ENCODE measurements at regions not wholly inside any gene's neighbourhood (a gene's known extent, or its start where the extent isn't known, plus 50 kb on each side); places are given as distances from the start of the nearest gene placed in this dataset.

DNA sequence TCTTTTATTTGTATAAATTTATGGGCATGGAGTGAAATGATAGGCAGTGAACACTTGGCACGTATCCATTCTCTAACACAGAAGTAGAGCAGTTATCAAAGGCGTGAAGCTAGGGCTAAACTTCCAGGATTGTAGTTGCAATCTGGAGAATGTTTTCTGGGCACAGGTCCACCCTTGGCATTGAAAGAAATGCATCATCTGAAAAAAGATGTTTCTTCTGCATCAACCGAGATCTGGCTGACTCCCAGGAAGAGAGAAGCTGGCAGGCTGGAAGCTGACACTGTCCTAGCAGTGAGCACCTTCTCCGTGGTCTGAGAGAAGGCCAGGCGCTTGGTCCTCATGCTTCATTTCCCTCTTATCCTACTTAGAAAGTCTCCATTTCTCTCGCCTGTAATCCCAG is 600.0 kb downstream of the BRD1 start:
- no peak overlapping the region for H3K4me3 ChIP-seq
- intact Hi-C loops (cut with DNase I), result no loop called here
- WGBS, 2 donors, result 61 to 86% methylated on average over 6 of the region's 6 CpGs
- no peak overlapping the region for H3K27ac ChIP-seq
- no peak for TF ChIP-seq EP300 (IDR thresholded peaks at IDR 0.05)
- TF ChIP-seq, protein P1, sequence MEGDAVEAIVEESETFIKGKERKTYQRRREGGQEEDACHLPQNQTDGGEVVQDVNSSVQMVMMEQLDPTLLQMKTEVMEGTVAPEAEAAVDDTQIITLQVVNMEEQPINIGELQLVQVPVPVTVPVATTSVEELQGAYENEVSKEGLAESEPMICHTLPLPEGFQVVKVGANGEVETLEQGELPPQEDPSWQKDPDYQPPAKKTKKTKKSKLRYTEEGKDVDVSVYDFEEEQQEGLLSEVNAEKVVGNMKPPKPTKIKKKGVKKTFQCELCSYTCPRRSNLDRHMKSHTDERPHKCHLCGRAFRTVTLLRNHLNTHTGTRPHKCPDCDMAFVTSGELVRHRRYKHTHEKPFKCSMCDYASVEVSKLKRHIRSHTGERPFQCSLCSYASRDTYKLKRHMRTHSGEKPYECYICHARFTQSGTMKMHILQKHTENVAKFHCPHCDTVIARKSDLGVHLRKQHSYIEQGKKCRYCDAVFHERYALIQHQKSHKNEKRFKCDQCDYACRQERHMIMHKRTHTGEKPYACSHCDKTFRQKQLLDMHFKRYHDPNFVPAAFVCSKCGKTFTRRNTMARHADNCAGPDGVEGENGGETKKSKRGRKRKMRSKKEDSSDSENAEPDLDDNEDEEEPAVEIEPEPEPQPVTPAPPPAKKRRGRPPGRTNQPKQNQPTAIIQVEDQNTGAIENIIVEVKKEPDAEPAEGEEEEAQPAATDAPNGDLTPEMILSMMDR (IDR thresholded peaks at IDR 0.05), result no peak
- TF ChIP-seq POLR2AphosphoS5 (IDR thresholded peaks at IDR 0.05), result no peak
- no peak for TF ChIP-seq POLR2A (IDR thresholded peaks at IDR 0.05)
- no peaks in the 10 kb centered on the region for H3K9me3 ChIP-seq
- H3K36me3 ChIP-seq, result no peaks in the 10 kb centered on the region
- DNase-seq, result no peak
- no peaks in the 10 kb centered on the region for H3K4me1 ChIP-seq
- peaks cover 0 to 20% (median 4%) of the 10 kb centered on the region in 3 donors for H3K27me3 ChIP-seq

DNA sequence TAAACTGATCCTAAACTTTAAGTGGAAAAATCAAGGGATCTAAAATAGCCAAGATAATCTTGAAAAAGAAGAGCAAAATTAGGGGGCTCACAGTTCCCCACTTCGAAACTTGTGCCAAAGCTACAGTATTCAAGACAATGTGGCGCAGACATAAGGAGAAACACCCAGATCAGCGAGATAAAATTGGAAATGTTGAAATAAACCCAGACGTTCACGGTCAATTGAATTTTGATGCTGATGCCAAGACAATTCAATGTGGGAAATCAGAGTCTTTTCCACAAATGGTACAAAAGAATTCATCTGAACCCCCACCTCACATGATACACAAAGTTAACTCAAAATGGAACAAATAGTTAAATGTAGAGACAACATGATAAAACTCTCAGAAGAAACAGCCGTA is 601.6 kb downstream of the BRD1 start:
- no peaks in the 10 kb centered on the region for H3K36me3 ChIP-seq
- no peaks in the 10 kb centered on the region for H3K4me1 ChIP-seq
- DNase-seq, result no peak
- TF ChIP-seq, protein P1 (IDR thresholded peaks at IDR 0.05), result no peak
- no peak for TF ChIP-seq POLR2A (IDR thresholded peaks at IDR 0.05)
- no peak for TF ChIP-seq POLR2AphosphoS5 (IDR thresholded peaks at IDR 0.05)
- TF ChIP-seq EP300 (IDR thresholded peaks at IDR 0.05), result no peak
- H3K4me3 ChIP-seq, result no peak overlapping the region
- H3K9me3 ChIP-seq, result no peaks in the 10 kb centered on the region
- H3K27ac ChIP-seq, result no peak overlapping the region
- intact Hi-C loops (cut with DNase I), result no loop called here
- WGBS, 2 donors, result 73 to 81% methylated on average over 6 of the region's 6 CpGs
- H3K27me3 ChIP-seq, result peaks cover 0 to 19% (median 0%) of the 10 kb centered on the region in 3 donors

DNA sequence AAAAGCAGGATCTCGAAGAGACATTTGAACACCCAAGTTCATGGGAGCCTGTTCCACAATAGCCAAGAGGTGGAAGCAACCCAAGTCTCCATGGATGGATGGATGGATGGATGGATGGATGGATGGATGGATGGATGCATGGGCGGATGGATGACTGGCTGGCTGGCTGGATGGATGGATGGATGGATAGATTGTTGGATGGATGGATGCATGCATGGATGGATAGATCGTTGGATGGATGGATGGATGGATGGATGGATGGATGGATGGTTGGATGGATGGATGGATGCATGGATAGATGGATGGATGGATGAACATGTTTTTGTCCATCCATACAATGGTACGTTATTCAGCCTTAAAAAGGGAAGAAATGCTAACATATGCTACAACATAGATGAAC is 603.4 kb downstream of the BRD1 start:
- no peak for DNase-seq
- H3K36me3 ChIP-seq, result no peaks in the 10 kb centered on the region
- no peaks in the 10 kb centered on the region for H3K9me3 ChIP-seq
- H3K4me3 ChIP-seq, result no peak overlapping the region
- intact Hi-C loops (cut with DNase I), result no loop called here
- H3K27ac ChIP-seq, result no peak overlapping the region
- 81 to 88% methylated on average over 4 of the region's 4 CpGs for WGBS, 2 donors
- TF ChIP-seq EP300 (IDR thresholded peaks at IDR 0.05) (no peak), POLR2AphosphoS5 (IDR thresholded peaks at IDR 0.05) (no peak), POLR2A (IDR thresholded peaks at IDR 0.05) (no peak)
- TF ChIP-seq, protein P1 (IDR thresholded peaks at IDR 0.05), result no peak
- H3K27me3 ChIP-seq, result peaks cover 0 to 24% (median 0%) of the 10 kb centered on the region in 3 donors
- no peaks in the 10 kb centered on the region for H3K4me1 ChIP-seq

DNA sequence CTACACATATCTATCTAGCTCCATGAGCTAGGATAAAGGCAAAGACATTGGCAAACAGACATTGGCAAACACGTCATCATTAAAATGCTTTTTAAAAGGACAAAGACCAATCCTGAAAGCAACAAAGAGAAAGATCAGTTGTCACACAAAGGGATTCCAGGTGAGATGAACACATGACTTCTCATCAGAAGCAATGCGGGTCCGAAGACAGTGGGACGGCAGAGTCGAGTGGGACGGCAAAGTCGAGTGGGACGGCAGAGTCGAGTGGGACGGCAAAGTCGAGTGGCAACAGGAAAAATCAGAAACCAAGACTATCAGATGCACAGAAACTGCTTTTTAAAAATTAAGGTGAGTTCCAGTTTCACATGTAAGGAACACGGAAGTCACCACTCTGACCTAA is 609.5 kb downstream of the BRD1 start:
- 89 to 91% methylated on average over 12 of the region's 12 CpGs for WGBS, 2 donors
- Histone ChIP-seq H3K27ac (no peak overlapping the region), H3K27me3 (peaks cover 0 to 41% (median 0%) of the 10 kb centered on the region in 3 donors), H3K36me3 (no peaks in the 10 kb centered on the region), H3K4me1 (no peaks in the 10 kb centered on the region), H3K4me3 (no peak overlapping the region), H3K9me3 (peaks cover 0 to 8% (median 5%) of the 10 kb centered on the region in 4 donors)
- TF ChIP-seq POLR2A (IDR thresholded peaks at IDR 0.05) (no peak), EP300 (IDR thresholded peaks at IDR 0.05) (no peak)
- peak; percentile 13 for DNase-seq
- intact Hi-C loops (cut with DNase I), result no loop called here

DNA sequence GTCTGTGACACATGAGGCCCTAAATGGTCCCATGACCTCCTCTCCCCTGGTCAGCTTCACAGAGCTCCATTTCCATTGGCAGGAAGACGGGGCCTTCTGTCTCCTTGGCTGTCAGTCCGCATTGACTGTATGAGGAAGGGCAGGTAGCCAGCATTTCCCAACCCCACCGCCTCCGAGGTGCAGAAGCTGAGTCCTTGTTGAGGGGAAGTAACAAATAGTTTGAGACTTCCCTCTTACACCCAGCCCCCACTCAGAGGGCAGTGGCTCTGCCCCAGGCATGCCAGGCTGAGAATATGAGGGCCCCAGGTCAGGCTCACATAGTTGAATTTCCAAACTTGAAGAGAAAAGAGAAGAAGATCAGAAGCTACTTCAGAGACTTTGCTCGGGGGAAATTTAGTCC is 611.1 kb downstream of the BRD1 start:
- H3K4me1 ChIP-seq, result no peaks in the 10 kb centered on the region
- H3K27ac ChIP-seq, result no peak overlapping the region
- TF ChIP-seq POLR2A (IDR thresholded peaks at IDR 0.05) (no peak), POLR2AphosphoS5 (IDR thresholded peaks at IDR 0.05) (no peak), EP300 (IDR thresholded peaks at IDR 0.05) (no peak)
- TF ChIP-seq, protein P1 (IDR thresholded peaks at IDR 0.05), result no peak
- H3K27me3 ChIP-seq, result peaks cover 0 to 30% (median 0%) of the 10 kb centered on the region in 3 donors
- H3K36me3 ChIP-seq, result no peaks in the 10 kb centered on the region
- intact Hi-C loops (cut with DNase I), result no loop called here
- H3K9me3 ChIP-seq, result peaks cover 0 to 8% (median 5%) of the 10 kb centered on the region in 4 donors
- H3K4me3 ChIP-seq, result no peak overlapping the region
- DNase-seq, result peak; percentile 55
- 62 to 79% methylated on average over 5 of the region's 5 CpGs for WGBS, 2 donors
